HFFc6 (cell line): ENCODE measurements at regions not wholly inside any gene's neighbourhood (a gene's known extent, or its start where the extent isn't known, plus 50 kb on each side); places are given as distances from the start of the nearest gene placed in this dataset.

Experiments used
- DNase-seq: peaks from one replicate; pipeline ENCODE4 v3.0.0-alpha.2; 2018
- H3K27ac Mint-ChIP-seq: 2 replicates; pipeline ENCODE4 v1.8.0; 2020; ENCODE audit warnings: mild to moderate bottlenecking, mixed read lengths
- H3K27me3 Mint-ChIP-seq: 2 replicates; pipeline ENCODE4 v1.8.0; 2021; ENCODE audit warnings: mild to moderate bottlenecking, moderate library complexity, mixed read lengths; ENCODE audit not compliant: insufficient read depth
- H3K36me3 Mint-ChIP-seq: 2 replicates; pipeline ENCODE4 v1.8.0; 2021; ENCODE audit warnings: low read depth, mixed read lengths
- H3K4me1 Mint-ChIP-seq: 2 replicates; pipeline ENCODE4 v1.8.0; 2020; ENCODE audit warnings: low read depth, mixed read lengths
- H3K4me3 Mint-ChIP-seq: 2 replicates; pipeline ENCODE4 v1.8.0; 2020; ENCODE audit warnings: mild to moderate bottlenecking, moderate library complexity, mixed read lengths
- H3K9me3 Mint-ChIP-seq: 2 replicates; pipeline ENCODE4 v1.8.0; 2020; ENCODE audit warnings: mild to moderate bottlenecking, mixed read lengths
- TF ChIP-seq, protein P1 (sequence below): fragments of 200-600 bp; sonication (generic); IDR thresholded peaks from 2 replicates; pipeline ENCODE4 v1.5.0; 2021; ENCODE audit warnings: antibody characterized with exemption, mild to moderate bottlenecking

DNA sequence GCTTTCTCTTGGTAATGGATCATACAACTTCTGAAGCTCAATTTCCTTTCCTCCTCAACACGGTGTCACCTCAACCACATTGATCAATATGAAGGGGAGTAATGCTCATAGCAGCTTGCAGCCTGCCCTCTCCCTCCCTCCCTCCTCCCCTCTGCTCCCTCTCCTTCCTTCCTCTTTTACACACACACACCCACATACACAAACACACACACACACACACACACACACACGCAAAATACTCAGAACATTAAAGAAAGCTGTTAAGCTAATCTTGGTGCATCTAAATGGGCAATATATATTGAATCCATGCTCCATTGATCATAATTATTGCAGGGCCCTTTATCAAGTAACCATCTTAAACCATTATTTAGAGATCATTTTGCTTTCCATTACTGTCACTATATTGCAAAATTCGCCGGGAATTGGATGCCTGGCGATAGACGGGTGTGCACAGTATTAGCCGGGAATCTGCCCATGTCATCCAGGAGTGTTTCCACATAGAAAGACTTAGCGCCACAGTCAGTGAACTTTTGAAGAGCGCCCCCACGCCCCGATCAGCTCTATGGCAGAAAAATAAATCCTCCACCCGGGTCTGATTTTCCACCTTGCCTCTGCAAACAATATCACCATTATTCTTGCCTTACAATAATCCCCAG, 122.0 kb downstream of the PRLHR start:
- H3K4me3 Mint-ChIP-seq = peak overlapping the region; percentile 79; the same call in 1 of the 2 replicates
- peaks cover 5% of the 10 kb centered on the region for H3K27me3 Mint-ChIP-seq
- DNase-seq = no peak
- H3K27ac Mint-ChIP-seq = peak overlapping the region; percentile 100
- TF ChIP-seq, protein P1, sequence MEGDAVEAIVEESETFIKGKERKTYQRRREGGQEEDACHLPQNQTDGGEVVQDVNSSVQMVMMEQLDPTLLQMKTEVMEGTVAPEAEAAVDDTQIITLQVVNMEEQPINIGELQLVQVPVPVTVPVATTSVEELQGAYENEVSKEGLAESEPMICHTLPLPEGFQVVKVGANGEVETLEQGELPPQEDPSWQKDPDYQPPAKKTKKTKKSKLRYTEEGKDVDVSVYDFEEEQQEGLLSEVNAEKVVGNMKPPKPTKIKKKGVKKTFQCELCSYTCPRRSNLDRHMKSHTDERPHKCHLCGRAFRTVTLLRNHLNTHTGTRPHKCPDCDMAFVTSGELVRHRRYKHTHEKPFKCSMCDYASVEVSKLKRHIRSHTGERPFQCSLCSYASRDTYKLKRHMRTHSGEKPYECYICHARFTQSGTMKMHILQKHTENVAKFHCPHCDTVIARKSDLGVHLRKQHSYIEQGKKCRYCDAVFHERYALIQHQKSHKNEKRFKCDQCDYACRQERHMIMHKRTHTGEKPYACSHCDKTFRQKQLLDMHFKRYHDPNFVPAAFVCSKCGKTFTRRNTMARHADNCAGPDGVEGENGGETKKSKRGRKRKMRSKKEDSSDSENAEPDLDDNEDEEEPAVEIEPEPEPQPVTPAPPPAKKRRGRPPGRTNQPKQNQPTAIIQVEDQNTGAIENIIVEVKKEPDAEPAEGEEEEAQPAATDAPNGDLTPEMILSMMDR = peak; percentile 15; the same call in 1 of the 2 replicates
- H3K9me3 Mint-ChIP-seq = peaks cover 6% of the 10 kb centered on the region; the same call in 1 of the 2 replicates
- peaks cover 36% of the 10 kb centered on the region for H3K4me1 Mint-ChIP-seq
- H3K36me3 Mint-ChIP-seq = 0 out of 2 replicates have a peak, but pooled peaks cover 5% of the 10 kb centered on the region

DNA sequence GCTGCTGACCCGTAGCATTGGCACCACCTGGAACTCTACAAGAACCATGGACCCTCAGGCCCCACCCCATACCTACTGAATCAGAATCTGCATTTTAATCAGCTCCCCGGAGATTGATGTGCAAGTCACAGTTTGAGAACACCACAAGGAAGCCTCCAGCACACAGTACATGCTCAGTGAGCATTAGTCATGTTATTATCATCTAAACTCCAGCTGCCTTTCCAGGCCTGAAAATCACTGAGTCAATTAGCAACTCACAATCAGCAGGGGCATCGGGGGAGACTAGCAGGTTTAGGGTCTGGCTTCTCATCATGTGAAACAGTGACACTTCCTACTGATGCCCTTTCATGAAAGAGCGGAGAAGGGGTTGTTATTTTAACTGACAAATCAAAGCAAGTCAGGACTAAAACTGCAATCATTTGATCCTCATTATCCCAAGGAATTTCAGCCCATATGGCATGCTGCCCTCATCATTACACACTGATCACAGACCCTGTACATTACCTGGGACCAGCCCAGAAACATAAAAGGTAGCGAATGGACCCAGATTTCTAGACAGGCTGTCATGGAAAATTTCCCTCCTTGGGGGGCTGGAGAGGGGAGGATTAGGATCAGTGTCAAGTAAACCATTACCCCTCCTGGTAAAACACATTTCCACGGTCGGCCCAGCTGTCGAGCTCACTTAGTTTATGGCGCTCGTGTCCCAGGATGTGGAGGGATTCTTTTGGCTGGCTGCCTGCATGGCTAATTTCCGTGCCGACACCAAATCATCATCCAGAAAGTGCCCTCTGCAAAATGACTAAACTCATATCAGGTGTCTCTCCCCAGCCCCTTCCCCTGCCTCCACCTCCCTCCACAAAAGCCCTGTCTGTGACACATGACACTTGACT, 122.8 kb downstream of the PRLHR start:
- H3K4me1 Mint-ChIP-seq = peaks cover 36% of the 10 kb centered on the region
- H3K27ac Mint-ChIP-seq = peak overlapping the region; percentile 100
- 0 out of 2 replicates have a peak, but pooled peaks cover 5% of the 10 kb centered on the region for H3K36me3 Mint-ChIP-seq
- H3K27me3 Mint-ChIP-seq = peaks cover 7% of the 10 kb centered on the region
- peak; percentile 66 for DNase-seq
- H3K9me3 Mint-ChIP-seq = peaks cover 6% of the 10 kb centered on the region; the same call in 1 of the 2 replicates
- H3K4me3 Mint-ChIP-seq = peak overlapping the region; percentile 79
- TF ChIP-seq, protein P1 = no peak

DNA sequence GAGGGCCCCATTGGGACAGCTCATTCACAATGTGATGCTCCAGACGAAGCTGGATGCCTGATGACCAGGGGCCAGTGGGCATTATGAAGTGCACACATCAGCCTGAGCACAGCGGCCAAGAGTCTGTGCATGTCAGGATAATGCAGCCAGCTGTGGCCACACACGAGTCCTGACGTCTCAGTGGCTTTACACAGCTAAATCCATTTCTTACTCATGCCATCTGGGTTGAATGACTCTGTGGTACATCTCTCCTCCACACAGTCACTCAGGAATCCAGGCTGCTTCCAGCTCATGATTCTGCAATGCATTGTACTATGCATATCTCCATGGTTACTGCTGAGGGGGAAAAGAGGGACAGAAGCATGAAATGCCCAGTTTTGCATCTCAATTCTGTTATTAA, 123.6 kb downstream of the PRLHR start:
- peaks cover 8% of the 10 kb centered on the region for H3K27me3 Mint-ChIP-seq
- peaks cover 36% of the 10 kb centered on the region for H3K4me1 Mint-ChIP-seq
- TF ChIP-seq, protein P1 = no peak
- 0 out of 2 replicates have a peak, but pooled peaks cover 5% of the 10 kb centered on the region for H3K36me3 Mint-ChIP-seq
- H3K4me3 Mint-ChIP-seq = peak overlapping the region; percentile 79
- H3K9me3 Mint-ChIP-seq = peaks cover 6% of the 10 kb centered on the region; the same call in 1 of the 2 replicates
- peak; percentile 97 for DNase-seq
- H3K27ac Mint-ChIP-seq = peak overlapping the region; percentile 100

DNA sequence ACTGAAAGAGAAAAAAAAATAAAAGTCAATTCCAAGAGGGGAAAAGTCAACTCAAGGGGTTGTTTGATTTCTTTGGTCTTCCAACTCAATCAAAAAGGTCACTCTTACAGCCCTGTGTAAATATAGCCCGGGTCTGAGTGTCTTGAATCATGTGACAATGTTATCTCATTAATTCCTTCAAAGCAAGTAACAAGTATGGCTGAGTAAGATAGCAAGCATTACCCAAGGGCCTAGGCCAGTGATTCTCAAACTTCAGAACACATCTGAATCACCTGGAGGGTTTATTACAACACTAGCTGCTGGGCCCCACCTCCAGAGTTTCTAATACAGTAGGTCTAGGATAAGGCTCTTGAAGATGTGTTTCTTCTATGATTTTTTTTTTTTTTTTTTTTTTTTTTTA, 125.0 kb downstream of the PRLHR start:
- peaks cover 6% of the 10 kb centered on the region; the same call in 1 of the 2 replicates for H3K9me3 Mint-ChIP-seq
- TF ChIP-seq, protein P1 = no peak
- peaks cover 36% of the 10 kb centered on the region for H3K4me1 Mint-ChIP-seq
- H3K27ac Mint-ChIP-seq = no peak overlapping the region
- peaks cover 20% of the 10 kb centered on the region for H3K27me3 Mint-ChIP-seq
- DNase-seq = no peak
- H3K36me3 Mint-ChIP-seq = 0 out of 2 replicates have a peak, but pooled peaks cover 5% of the 10 kb centered on the region
- no peak overlapping the region for H3K4me3 Mint-ChIP-seq

DNA sequence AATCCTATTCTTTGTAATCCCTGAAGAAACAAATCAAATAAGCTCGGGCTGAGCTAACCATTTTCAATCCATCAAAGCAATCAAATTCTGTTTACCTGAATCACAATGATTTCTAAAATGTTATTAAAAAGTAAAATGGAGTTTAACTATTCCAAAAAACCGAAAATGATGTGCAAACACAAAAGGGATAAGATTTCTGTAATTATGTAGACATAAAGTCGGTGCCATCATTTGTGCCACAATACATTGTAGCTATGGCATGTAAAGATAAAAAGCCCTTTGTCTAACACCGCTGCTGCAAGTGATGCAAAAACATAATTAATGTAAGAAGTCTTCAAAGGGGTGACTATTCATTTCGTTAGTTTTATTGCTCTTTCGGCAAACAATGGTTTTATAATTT, 125.1 kb upstream of the FAM204A start:
- 0 out of 2 replicates have a peak, but pooled peaks cover 5% of the 10 kb centered on the region for H3K36me3 Mint-ChIP-seq
- H3K4me3 Mint-ChIP-seq = no peak overlapping the region
- no peak for DNase-seq
- peaks cover 37% of the 10 kb centered on the region for H3K27me3 Mint-ChIP-seq
- H3K27ac Mint-ChIP-seq = no peak overlapping the region
- peaks cover 19% of the 10 kb centered on the region for H3K4me1 Mint-ChIP-seq
- peaks cover 6% of the 10 kb centered on the region; the same call in 1 of the 2 replicates for H3K9me3 Mint-ChIP-seq
- TF ChIP-seq, protein P1 = no peak
